NCI-H526 treated with DMSO at 0.1 percent for 48 hours (cell line): ENCODE measurements at regions not wholly inside any gene's neighbourhood (a gene's known extent, or its start where the extent isn't known, plus 50 kb on each side); places are given as distances from the start of the nearest gene placed in this dataset.

Experiments used
- DNase-seq: peaks from one replicate; lab custom pipeline; 2025; lab: John Stamatoyannopoulos, UW

GRCh38 chr10:110398419-110399105 lies 93.8 kb upstream of the SMNDC1 start:
- no peak for DNase-seq

- DNase-seq = no peak
Measured at GRCh38 chr10:110399106-110399964, 94.6 kb upstream of the SMNDC1 start.

GRCh38 chr10:110399965-110400933 lies 95.5 kb upstream of the SMNDC1 start:
- DNase-seq = no peak

- no peak for DNase-seq
Measured at GRCh38 chr10:110401401-110402076, 96.2 kb upstream of the DUSP5 start.

- DNase-seq = no peak
Measured at GRCh38 chr10:110402077-110402416, 95.7 kb upstream of the DUSP5 start.

GRCh38 chr10:110403593-110403992 lies 94.1 kb upstream of the DUSP5 start:
- DNase-seq = no peak

- no peak for DNase-seq
Measured at GRCh38 chr10:110404413-110404812, 93.3 kb upstream of the DUSP5 start.

- no peak for DNase-seq
Measured at GRCh38 chr10:110404825-110405224, 92.9 kb upstream of the DUSP5 start.

- DNase-seq = no peak
Measured at GRCh38 chr10:110405380-110405779, 92.3 kb upstream of the DUSP5 start.

- DNase-seq = peak; percentile 42
Measured at GRCh38 chr10:110407301-110408170, 90.2 kb upstream of the DUSP5 start.

GRCh38 chr10:110408203-110408871 lies 89.4 kb upstream of the DUSP5 start:
- peak; percentile 55 for DNase-seq

GRCh38 chr10:110408943-110409342 lies 88.8 kb upstream of the DUSP5 start:
- DNase-seq = no peak

- DNase-seq = no peak
Measured at GRCh38 chr10:110409488-110409887, 88.2 kb upstream of the DUSP5 start.

- no peak for DNase-seq
Measured at GRCh38 chr10:110409926-110410325, 87.8 kb upstream of the DUSP5 start.

- DNase-seq = no peak
Measured at GRCh38 chr10:110410329-110411046, 87.2 kb upstream of the DUSP5 start.

- DNase-seq = no peak
Measured at GRCh38 chr10:110411047-110411410, 86.7 kb upstream of the DUSP5 start.

- DNase-seq = no peak
Measured at GRCh38 chr10:110413049-110413783, 84.5 kb upstream of the DUSP5 start.

GRCh38 chr10:110413903-110414547 lies 83.7 kb upstream of the DUSP5 start:
- DNase-seq = no peak
